ENCODE measurements at regions not wholly inside any gene's neighbourhood (a gene's known extent, or its start where the extent isn't known, plus 50 kb on each side); places are given as distances from the start of the nearest gene placed in this dataset.

- TF ChIP-seq TAF1 (IDR thresholded peaks at IDR 0.05; ENCODE audit: borderline replicate concordance, low read depth, low read length) (no peak), CHD2 (IDR thresholded peaks at IDR 0.05; ENCODE audit: low read length, partially characterized antibody) (no peak), NRF1 (IDR thresholded peaks at IDR 0.05; ENCODE audit: low read depth, low read length) (no peak), SMC3 (IDR thresholded peaks at IDR 0.05; ENCODE audit: low read depth, low read length) (no peak), EP300 (IDR thresholded peaks at IDR 0.05; ENCODE audit: borderline replicate concordance in 1 of 2, low read depth in 1 of 2, low read length in 1 of 2) (peak in 1 of 2 experiments; percentile 48; a peak in 1 of 4 replicates), MXI1 (IDR thresholded peaks at IDR 0.05; ENCODE audit: low read depth, low read length) (no peak), IRF3 (IDR thresholded peaks at IDR 0.05; ENCODE audit: low read depth, low read length) (no peak), GABPA (IDR thresholded peaks at IDR 0.05; ENCODE audit: low read depth) (peak; percentile 29; the same call in 1 of the 2 replicates), RAD21 (IDR thresholded peaks at IDR 0.05; ENCODE audit: low read length) (no peak), YY1 (IDR thresholded peaks at IDR 0.05; ENCODE audit: low read depth) (no peak)
These were observed 62.8 kb upstream of the SUB1 start (continued) for GRCh38 chr5:32522429-32523143.

- DNase-seq = no peak
- H3K27me3 ChIP-seq (ENCODE audit: insufficient read depth) = no peaks in the 10 kb centered on the region
- H3F3A ChIP-seq (replicated peaks; ENCODE audit: insufficient read depth) = peaks cover 15% of the 10 kb centered on the region
- no peaks in the 10 kb centered on the region for H3K36me3 ChIP-seq (replicated peaks in 1 of 2; ENCODE audit: control insufficient read depth in 1 of 2, insufficient read depth in 2 of 2, low read length in 1 of 2)
- H3K4me3 ChIP-seq (ENCODE audit: low read depth in 2 of 2, low read length in 1 of 2) = no peak overlapping the region
- 98% methylated on average over 5 of the region's 5 CpGs for WGBS (ENCODE audit: low lambda C conversion rate)
- ChIA-PET POLR2A (no interaction called here), CTCF (interaction anchor here (1.3 kb wide), 1 partner anchor 69 kb away, joined by 3 read pairs; no protein-coding TSS in a partner anchor)
- no peaks in the 10 kb centered on the region for H3K9me2 ChIP-seq
- H3K9ac ChIP-seq = no peak overlapping the region
- H3K9me3 ChIP-seq = no peaks in the 10 kb centered on the region
- H3K79me2 ChIP-seq (ENCODE audit: insufficient read depth) = no peaks in the 10 kb centered on the region
- no peak overlapping the region for H3K27ac ChIP-seq (ENCODE audit: low read depth in 2 of 2, low read length in 1 of 2)
- no peaks in the 10 kb centered on the region for H4K20me1 ChIP-seq (ENCODE audit: insufficient read depth)
- TF ChIP-seq CTCF (IDR thresholded peaks at IDR 0.05) = no peak
- TF ChIP-seq RAD21 (IDR thresholded peaks at IDR 0.05; ENCODE audit: low read length) = no peak
- no peak for TF ChIP-seq RXRA (IDR thresholded peaks at IDR 0.05; ENCODE audit: borderline replicate concordance, low read depth)
- TF ChIP-seq TAF1 (IDR thresholded peaks at IDR 0.05; ENCODE audit: borderline replicate concordance, low read depth, low read length) = no peak
- TF ChIP-seq REST (IDR thresholded peaks at IDR 0.05; ENCODE audit: low read depth, low read length) = no peak
- no peak for TF ChIP-seq PBX3 (IDR thresholded peaks at IDR 0.05)
- TF ChIP-seq RFX5 (IDR thresholded peaks at IDR 0.05; ENCODE audit: low read length) = no peak
- TF ChIP-seq YY1 (IDR thresholded peaks at IDR 0.05; ENCODE audit: low read depth) = no peak
- TF ChIP-seq FOSL2 (IDR thresholded peaks at IDR 0.05; ENCODE audit: borderline replicate concordance, low read depth) = no peak
- no peak for TF ChIP-seq TCF12 (IDR thresholded peaks at IDR 0.05)
- no peak for TF ChIP-seq NFIC (IDR thresholded peaks at IDR 0.05; ENCODE audit: borderline replicate concordance)
- no peak for TF ChIP-seq NRF1 (IDR thresholded peaks at IDR 0.05; ENCODE audit: low read depth, low read length)
- no peak for TF ChIP-seq SMC3 (IDR thresholded peaks at IDR 0.05; ENCODE audit: low read depth, low read length)
- no peak for TF ChIP-seq JUND (IDR thresholded peaks at IDR 0.05)
- no peak for TF ChIP-seq USF1 (IDR thresholded peaks at IDR 0.05; ENCODE audit: borderline replicate concordance, low read depth)
- H3K4me2 ChIP-seq = no peak overlapping the region
- no peaks in the 10 kb centered on the region for H3K4me1 ChIP-seq (ENCODE audit: control insufficient read depth in 1 of 2, insufficient read depth in 2 of 2, low read depth in 1 of 2, low read length in 1 of 2)
- H2AFZ ChIP-seq (ENCODE audit: low read depth) = no peak overlapping the region
These were observed 63.9 kb upstream of the SUB1 start for GRCh38 chr5:32521481-32521880.
